ENCODE measurements at regions not wholly inside any gene's neighbourhood (a gene's known extent, or its start where the extent isn't known, plus 50 kb on each side); places are given as distances from the start of the nearest gene placed in this dataset.

DNA sequence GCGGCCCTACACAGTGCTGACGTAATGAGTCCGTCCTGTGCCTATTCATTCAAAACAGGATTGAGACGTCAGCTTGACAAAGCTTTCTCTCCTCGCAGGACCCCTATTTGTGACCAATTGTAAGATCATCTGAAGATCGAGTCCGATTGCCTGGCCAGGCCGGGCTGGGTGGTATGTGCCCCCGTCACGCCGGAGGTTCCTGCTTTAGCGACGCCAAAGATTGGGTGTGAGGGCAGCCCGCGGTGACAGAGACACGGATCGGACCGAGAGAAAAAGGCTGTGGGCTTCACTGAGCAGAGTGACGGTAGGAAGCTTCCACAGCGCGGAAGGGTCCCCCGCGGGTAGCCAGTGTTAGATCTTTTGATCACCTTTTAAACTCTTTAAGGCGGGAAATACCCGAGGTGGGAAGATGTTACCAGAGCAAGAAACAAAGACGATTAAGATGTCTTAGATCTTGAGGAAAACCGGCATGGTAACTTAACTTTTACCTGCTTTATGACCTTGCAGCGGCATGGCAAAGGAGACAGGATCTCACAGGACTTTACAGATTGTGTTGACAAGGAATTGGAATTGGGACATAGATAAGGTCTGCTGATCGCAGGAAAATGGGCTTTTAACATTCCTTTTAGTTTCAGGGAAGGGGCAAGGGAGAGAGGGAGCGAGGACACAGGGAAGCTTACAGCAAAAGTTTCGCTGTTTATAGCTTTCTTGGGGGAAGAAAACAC lies 220.0 kb downstream of the METTL4 start:
- TF ChIP-seq BHLHE40 (IDR thresholded peaks at IDR 0.05; ENCODE audit: borderline replicate concordance) (no peak), ZNF384 (IDR thresholded peaks at IDR 0.05) (no peak), L3MBTL2 (conservative IDR thresholded peaks at IDR 0.05) (no peak), FOXA1 (IDR thresholded peaks at IDR 0.05) (no peak), SP1 (IDR thresholded peaks at IDR 0.05) (no peak), TARDBP (IDR thresholded peaks at IDR 0.05) (no peak)

Measured in HEK293T (cell line).